Kidney (tissue), 13 donors: ENCODE measurements at regions not wholly inside any gene's neighbourhood (a gene's known extent, or its start where the extent isn't known, plus 50 kb on each side); places are given as distances from the start of the nearest gene placed in this dataset.

Experiments used
- DNase-seq, 5 donors: peaks; one replicate each; pipeline ENCODE4 v3.0.0-alpha.2; 2013 to 2020
- FAIRE-seq: peaks from 2 replicates; lab custom pipeline; 2012; peaks lifted over from hg19 to GRCh38; lab: Jason Lieb, UNC
- H3K27ac ChIP-seq, 2 donors: one replicate each; pipeline ENCODE4 v1.7.0; 2013; ENCODE audit warnings: low read depth in 2 of 2, low read length in 2 of 2, inconsistent platforms in 1 of 2
- H3K27me3 ChIP-seq: one replicate; pipeline ENCODE4 v1.7.1; 2013; ENCODE audit warnings: low read length, inconsistent platforms; ENCODE audit not compliant: control insufficient read depth, insufficient read depth
- H3K36me3 ChIP-seq, 3 donors: one replicate each; pipeline versions ENCODE4 v1.7.0 to v1.7.1; 2013; ENCODE audit warnings: low read length in 3 of 3, control low read depth in 1 of 3, inconsistent platforms in 1 of 3; ENCODE audit not compliant: insufficient read depth in 3 of 3, control insufficient read depth in 2 of 3
- H3K4me1 ChIP-seq, 3 donors: one replicate each; pipeline versions ENCODE4 v1.7.0 to v1.7.1; 2013; ENCODE audit warnings: low read length in 3 of 3, inconsistent platforms in 1 of 3, low read depth in 1 of 3; ENCODE audit not compliant: control insufficient read depth in 2 of 3, insufficient read depth in 2 of 3
- H3K4me3 ChIP-seq, 3 donors: one replicate each; pipeline versions ENCODE4 v1.7.0 to v1.8.1; 2013; ENCODE audit warnings: low read length in 3 of 3, control low read depth in 1 of 3, inconsistent platforms in 1 of 3
- H3K9ac ChIP-seq, 3 donors: one replicate each; pipeline versions ENCODE4 v1.7.0 to v1.7.1; 2013; ENCODE audit warnings: low read length in 3 of 3, control low read depth in 1 of 3, inconsistent platforms in 1 of 3
- H3K9me3 ChIP-seq, 3 donors: one replicate each; pipeline versions ENCODE4 v1.7.0 to v1.7.1; 2013; ENCODE audit warnings: low read length in 3 of 3, control low read depth in 1 of 3, inconsistent platforms in 1 of 3; ENCODE audit not compliant: control insufficient read depth in 2 of 3, insufficient read depth in 1 of 3
- CTCF ChIP-seq: IDR thresholded peaks from 3 replicates; pipeline ENCODE4 v1.5.1; 2012; ENCODE audit warnings: mild to moderate bottlenecking, moderate library complexity, borderline replicate concordance; ENCODE audit not compliant: insufficient read depth; ENCODE audit errors: extremely low read depth
- intact Hi-C: fragments of 100-400 bp; cut with DNase I; formaldehyde crosslinking; loops from one replicate; pipeline ENCODE4 v1.11.1; 2022
- donor health status: control.
- donor health status: control.
- donor health status: control.
- donor health status: control.
- donor health status: control.
- donor health status: DM: yes; HTN: yes; CAD: no.
- donor health status: Normal renal cell carcinoma (clear cell type).

- no peak for TF ChIP-seq CTCF
- no peak for FAIRE-seq
- H3K9ac ChIP-seq, result no peak overlapping the region
- intact Hi-C loops, result no loop called here
- H3K27me3 ChIP-seq, result no peaks in the 10 kb centered on the region
- DNase-seq, result no peak
- H3K9me3 ChIP-seq, result peaks cover 0 to 2% (median 0%) of the 10 kb centered on the region in 3 donors
- H3K36me3 ChIP-seq, result no peaks in the 10 kb centered on the region
- no peak overlapping the region for H3K4me3 ChIP-seq
- H3K27ac ChIP-seq, result no peak overlapping the region
- no peaks in the 10 kb centered on the region for H3K4me1 ChIP-seq
Measured at GRCh38 chr10:64619102-64619501, 1097.9 kb downstream of the REEP3 start.

GRCh38 chr10:64626924-64627323 lies 1105.7 kb downstream of the REEP3 start:
- FAIRE-seq (no peak), DNase-seq (peak in 1 of 5 donors; percentile 16)
- Histone ChIP-seq H3K27ac (no peak overlapping the region), H3K27me3 (no peaks in the 10 kb centered on the region), H3K9ac (no peak overlapping the region), H3K9me3 (peaks cover 0 to 2% (median 0%) of the 10 kb centered on the region in 3 donors), H3K36me3 (no peaks in the 10 kb centered on the region), H3K4me3 (no peak overlapping the region), H3K4me1 (no peaks in the 10 kb centered on the region)
- no peak for TF ChIP-seq CTCF
- intact Hi-C loops, result no loop called here

- intact Hi-C loops, result no loop called here
- Histone ChIP-seq H3K4me3 (no peak overlapping the region), H3K4me1 (no peaks in the 10 kb centered on the region), H3K27ac (no peak overlapping the region), H3K9ac (no peak overlapping the region), H3K9me3 (no peaks in the 10 kb centered on the region), H3K27me3 (no peaks in the 10 kb centered on the region), H3K36me3 (no peaks in the 10 kb centered on the region)
- peak in 2 of 5 donors; percentile 9 to 26 for DNase-seq
- FAIRE-seq, result no peak
- TF ChIP-seq CTCF, result no peak
Measured at GRCh38 chr10:64630534-64630933, 1109.3 kb downstream of the REEP3 start.

GRCh38 chr10:64635906-64636305 lies 1114.7 kb downstream of the REEP3 start:
- intact Hi-C loops, result no loop called here
- H3K9me3 ChIP-seq, result no peaks in the 10 kb centered on the region
- TF ChIP-seq CTCF, result no peak
- H3K36me3 ChIP-seq, result no peaks in the 10 kb centered on the region
- no peaks in the 10 kb centered on the region for H3K27me3 ChIP-seq
- no peak overlapping the region for H3K27ac ChIP-seq
- no peak for DNase-seq
- H3K4me1 ChIP-seq, result no peaks in the 10 kb centered on the region
- no peak for FAIRE-seq
- no peak overlapping the region for H3K4me3 ChIP-seq
- H3K9ac ChIP-seq, result no peak overlapping the region
